HG03064 (cell line): ENCODE measurements at regions not wholly inside any gene's neighbourhood (a gene's known extent, or its start where the extent isn't known, plus 50 kb on each side); places are given as distances from the start of the nearest gene placed in this dataset.
"Not testable (repeated sequence)": the region's sequence is repeated elsewhere in the genome, so short reads cannot be mapped to it uniquely, and the experiment has no call there.

Experiments
- ATAC-seq: cut with Tn5 transposase; IDR thresholded peaks from one replicate; pipeline ENCODE4 v1.9.1; 2021; ENCODE audit warnings: low read depth; ENCODE audit not compliant: unreplicated experiment

DNA sequence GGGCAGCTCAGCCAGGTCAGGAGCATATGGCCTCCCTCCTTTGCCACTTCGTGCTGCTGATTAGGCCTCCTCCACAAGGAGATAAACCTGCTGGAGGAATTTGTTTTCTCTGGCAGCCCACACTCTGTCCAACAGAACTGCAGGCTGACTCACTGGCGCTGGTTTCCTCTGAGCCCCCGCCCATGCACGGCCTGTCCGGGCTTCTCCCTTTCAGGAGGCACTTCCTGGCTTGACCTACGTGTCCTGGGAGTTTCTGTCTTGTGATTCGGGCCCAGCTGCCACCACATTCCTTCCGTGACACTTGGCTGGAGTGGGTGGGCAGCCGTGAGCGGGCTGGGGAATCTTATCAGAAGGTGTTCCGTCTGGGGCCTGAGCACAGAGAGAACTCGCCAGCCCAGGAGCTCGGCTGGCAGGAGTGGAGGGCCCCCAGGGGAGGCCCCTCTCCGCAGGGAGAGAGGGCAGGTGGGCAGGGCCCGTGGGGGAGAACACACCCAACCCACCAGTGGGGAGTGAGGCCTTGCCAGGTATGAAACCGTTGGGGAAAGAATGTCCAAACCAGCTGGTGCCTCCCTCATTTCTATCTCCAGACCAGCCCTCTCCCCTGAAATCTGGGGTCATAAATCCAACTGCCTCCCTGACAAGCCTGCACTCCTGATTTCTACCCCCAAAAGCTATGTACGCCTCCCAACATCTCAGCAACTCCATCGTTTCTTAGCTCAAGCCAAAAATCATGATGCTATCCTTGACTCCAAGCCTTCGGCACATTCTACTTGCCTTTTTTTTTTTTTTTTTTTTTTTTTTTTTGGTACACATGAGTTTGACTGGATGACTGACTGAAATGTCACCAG, 110.6 kb upstream of the MEF2A start:
- no peak for ATAC-seq

DNA sequence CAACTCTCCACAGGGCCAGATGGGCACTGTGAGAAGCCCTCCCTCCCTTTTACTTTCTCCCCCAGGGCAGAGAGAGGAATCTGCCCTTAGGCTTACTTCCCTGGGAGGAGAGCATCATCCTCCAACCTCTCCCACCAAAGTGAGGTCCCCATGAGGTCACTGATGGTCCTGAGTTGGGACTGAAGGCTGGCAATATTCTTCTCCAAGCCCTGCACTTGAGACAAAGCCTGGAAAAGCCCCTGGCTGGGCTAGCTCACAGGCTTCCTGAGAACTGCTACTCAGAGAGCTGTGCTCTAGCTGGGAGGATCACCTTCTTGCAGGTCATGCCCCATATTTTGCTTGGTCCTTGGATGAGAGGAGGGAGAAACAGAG, 110.0 kb upstream of the MEF2A start:
- no peak for ATAC-seq

DNA sequence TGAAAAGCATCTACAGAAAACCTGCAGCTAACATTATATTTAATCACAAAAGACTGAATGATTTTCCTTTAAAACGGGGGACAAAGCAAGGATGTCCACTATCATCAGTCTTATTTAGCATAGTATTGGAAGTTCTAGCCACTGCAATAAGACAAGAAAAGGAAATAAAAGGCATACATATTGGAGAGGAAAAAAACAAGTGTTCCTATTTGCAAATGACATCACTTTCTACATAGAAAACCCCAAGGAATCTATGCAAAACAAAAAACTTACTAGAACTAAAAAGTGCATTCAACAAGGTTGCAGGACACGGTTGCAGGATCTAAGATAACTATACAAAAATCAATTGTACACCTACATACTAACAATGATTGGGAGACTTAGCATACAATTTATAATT, 101.6 kb upstream of the MEF2A start:
- ATAC-seq = no peak

DNA sequence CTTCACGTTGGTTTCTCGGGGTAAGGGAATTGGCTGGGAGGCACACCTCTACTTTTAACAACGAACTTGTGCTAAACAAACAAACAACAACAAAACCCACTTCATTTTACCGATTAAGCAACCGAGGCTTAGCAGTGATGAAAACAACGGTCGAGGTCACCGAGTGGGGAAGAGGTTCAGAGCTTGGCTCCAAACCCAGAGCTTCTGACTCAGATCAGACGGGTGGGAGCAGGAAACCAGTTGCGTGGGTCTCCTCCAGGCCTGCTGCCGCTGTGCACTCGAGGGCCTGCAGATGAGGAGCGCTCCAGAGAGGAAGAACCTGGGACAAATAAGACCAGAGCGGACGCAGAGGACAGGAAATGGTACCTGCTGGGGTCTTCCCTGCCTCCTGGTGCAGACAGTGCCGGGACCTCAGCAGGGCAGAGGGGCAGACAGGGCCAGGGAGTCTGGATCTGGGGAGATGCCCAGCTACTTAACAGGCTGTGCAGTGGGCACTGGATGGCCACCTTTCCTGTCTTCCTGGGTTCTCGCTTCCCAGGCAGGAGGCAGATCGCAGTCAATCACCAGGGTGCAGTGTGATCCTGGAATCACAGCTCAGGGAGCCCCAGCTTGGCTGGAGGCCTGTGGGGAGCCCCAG, 99.0 kb upstream of the MEF2A start:
- no peak for ATAC-seq

DNA sequence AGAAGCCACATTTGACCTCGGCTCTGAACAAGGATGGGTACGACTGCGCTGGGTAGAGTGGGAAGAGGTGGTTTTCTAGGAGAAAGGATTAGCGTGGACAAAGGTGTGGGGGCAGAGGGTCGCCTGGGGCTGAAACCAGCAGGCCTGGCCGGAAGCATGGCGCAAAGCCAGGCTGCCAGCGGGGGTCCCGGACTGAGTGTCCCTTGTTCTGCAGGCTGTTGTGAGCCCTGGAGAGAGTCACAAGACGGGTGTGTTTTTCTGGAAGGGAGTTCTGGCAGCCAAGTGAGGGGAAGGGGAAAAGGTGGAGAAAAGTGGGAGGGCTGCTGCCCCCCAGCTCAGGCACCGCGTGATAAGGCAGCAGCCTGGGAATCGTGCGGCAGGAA, 98.5 kb upstream of the MEF2A start:
- no peak for ATAC-seq

DNA sequence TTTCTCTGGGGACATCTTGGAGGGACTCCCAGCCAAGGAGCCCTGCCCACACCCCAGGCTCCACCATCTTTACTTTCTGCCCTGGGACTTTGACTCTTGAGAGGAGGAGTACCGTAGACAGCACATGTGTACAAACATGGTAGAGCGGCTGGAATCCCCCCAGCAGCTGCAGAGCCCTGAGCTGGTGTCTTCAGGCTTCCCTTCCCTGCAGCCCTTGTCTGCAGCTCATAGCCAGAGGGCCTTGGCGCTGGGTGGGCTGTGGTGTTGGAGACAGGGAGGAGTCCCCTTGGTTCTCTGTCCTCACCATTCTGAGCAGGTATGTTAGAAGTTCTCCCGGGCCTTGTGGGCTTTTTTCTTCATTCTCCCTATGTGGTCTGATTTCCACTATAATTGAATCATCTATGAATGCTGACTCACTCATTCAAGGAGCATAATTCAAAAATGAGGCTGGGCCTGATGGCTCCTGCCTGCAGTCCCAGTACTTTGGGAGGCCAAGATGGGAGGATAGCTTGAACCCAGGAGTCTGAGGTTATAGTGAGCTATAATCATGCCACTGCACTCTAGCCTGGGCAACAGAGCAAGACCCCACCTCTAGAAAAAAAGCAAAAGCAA, 97.8 kb upstream of the MEF2A start:
- no peak for ATAC-seq

DNA sequence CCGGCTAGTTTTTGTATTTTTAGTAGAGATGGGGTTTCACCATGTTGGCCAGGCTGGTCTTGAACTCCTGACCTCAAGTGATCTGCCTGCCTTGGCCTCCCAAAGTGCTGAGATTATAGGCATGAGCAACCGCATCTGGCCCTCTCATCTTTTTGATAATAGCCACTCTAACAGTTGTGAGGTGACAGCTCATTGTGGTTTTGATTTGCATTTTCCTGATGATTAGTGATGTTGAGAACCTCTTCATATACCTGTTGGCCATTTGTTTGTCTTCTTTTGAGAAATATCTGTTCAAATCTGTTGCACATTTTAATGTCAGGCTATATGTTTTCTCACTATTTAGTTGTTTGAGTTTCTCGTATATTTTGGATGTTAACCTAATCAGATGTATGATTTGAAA, 95.6 kb upstream of the MEF2A start:
- ATAC-seq = not testable (repeated sequence)

DNA sequence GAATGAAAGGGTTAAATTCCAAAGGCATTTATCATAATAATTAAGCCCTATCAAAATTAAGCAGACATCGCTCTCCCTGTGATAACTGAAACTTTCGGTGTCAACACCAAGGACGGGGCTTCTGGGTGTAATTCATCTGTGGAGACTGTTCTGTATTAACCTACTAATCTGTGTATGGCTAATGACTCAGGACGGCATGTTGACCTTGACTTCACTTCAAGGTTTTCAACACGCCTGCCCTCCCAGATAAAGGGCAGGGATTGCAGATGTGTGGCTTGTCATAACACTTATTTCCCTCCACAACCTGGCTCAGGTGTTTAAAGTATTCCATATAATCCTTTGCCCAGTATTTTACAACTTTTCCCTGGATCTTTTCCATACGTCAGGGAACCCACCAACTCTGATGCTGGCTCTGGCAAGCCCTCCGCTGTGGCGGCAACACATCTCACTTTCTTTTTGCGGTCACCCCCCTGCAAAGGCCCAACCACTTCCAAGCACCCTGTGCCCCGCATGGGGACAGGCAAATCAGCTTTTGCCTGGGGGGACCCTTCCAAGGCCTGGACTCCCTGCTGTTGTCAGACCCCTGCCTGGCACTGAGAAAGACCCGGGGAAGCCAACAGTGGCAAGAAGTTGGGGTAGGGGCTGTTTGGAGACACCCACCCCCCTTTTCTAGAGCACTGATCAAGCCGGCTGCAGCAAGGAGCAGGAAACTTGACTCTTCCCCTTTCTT, 93.2 kb upstream of the MEF2A start:
- no peak for ATAC-seq

DNA sequence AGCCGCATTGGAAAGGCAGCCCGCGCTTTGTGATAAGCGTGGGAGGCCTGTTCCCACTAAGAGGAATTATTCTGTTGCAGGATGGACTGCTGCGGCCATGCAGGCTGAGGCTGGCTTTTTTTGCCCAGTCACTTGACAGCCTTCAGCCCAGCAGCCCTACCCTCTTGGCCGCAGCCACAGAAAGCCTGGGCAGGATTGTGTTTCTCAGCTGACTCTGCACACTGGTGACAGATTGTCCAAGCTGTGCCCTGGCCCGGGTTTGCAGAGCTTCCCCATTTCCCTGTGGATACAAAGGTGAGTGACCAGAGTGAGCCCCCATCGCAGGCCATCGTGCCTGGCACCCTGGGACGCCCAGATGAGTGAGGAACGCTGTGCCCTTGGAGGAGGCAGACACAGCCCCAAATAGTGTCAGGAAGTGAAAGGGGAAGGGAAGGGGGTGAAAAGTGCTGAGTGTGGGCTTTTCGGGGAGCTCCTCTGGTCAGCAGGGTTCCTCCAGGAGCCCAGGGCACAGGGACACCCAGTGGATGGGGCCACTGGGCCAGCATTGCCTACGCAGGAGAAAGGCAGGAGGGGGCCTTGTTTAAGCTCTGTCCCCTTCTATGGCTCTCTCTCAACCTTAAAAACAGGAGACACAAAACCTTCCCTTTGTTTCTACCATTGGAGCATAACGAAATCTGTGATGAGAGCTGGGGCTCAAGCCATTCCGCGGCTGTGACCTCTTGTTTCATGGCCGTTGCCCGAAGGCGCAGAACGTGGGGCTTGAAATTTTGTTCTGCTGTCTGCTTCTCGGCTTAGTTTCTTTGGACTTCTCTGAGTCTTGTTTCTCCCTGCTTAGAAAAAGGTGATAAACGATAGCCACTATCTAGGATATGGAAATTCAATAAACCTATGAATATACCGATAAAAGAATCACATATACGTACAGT, 91.5 kb upstream of the MEF2A start:
- no peak for ATAC-seq

DNA sequence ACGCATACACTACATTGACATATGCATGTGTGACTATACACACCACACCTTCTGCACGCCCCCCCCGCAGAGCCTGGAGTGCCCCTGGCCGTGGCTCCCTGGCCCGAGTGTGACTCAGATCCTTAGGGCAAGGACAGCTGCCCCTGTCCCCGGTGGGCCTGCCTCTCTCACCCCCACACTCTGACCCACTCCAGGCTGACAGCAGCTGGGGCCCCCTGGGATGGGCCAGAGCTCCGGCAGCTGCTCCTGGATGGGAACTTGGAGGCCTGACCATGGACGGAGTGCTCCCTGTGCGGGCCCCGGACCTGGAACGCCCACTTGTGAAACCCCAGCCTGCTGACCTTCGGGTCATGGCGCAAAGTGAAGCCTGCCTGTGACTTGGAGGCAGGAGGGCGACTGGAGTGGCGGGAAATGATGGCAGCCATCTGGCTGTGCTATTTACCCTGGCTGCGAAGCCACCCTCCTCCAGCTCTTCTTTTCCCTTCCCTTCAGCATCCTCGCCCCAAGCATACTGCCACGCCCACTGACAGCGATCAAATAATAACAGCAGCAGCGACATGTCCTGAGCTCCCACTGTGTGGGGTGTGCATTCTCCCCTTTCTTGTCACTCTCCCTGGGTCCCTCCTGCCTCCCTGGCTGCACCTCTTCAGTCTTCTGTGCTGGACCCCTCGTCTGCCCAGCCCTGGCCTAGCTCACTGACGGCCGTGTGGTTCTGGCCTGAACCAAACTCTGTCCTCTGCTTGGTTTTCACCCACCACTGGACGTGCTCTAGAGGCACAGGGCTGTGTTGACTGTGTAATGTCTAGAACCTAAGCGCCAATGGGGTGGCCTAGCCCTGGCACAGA, 90.7 kb upstream of the MEF2A start:
- no peak for ATAC-seq

DNA sequence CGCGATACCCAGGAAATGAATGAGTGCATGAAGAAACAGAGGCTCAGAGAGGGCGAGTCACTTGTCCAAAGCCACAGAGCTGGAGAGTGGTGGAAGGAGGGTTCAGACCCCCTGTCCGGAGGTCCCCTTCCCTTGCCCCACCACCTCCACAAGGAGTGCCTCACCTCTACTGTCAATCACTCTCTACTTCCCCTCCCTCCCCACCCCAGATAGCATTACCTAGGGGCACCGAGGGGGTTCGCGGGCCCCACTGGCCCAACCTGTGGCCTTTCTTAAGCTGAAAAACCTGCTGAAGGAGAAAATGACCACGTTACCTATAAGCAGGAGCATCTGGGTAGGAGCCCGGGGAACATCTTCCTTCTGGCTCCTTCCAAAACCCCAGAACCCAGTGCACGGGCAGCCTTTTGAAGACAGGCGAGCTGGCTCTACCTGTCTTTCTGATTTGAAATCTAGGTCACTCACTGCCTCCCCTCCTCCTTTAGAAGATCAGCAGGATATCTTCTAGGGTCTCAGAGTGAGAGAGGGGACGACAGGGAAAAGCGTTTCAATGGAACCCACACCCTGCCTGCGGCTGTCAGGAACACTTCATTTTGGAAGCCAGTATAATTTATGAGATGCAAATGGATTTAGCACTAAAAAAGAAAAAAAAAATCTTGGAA, 89.9 kb upstream of the MEF2A start:
- ATAC-seq = no peak

DNA sequence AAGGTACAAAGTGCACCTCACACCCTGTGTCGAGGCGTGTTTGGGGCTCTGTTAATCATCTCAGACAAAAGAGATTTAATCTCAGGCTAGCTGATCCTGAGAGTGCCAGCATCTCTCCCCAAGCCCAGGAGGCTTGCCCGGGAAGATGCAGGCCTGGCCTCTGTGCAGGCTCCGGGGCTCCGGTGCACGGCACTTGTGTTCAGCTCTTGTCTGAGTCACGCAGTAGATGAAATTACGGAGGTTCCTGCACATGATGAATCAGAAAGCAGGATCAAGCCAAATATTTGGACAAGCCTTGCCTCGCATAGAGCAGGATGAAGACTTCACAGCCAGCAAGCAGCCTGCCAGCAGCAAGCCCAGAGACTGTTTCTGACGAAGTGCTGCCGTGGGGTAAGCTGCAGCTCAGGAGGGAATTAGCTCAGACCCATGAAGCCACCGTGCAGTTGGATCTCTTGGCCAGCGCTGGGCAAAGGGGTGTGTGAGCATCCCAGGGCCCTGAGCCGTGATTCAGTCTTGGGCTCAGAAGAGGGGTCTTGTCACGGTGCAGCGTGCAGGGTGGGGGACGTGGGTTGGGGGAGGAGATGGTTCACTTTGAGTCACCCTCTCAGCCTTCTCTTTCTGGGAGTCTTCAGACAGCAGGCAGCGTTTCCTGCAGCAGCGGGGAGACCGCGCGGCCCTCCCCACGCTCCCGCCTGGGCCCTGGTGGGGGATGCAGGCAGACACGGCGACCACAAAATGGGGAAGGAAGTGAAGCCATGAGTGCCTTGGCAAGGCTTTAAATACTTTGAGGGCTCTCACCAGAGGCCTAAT, 89.2 kb upstream of the MEF2A start:
- ATAC-seq = no peak

DNA sequence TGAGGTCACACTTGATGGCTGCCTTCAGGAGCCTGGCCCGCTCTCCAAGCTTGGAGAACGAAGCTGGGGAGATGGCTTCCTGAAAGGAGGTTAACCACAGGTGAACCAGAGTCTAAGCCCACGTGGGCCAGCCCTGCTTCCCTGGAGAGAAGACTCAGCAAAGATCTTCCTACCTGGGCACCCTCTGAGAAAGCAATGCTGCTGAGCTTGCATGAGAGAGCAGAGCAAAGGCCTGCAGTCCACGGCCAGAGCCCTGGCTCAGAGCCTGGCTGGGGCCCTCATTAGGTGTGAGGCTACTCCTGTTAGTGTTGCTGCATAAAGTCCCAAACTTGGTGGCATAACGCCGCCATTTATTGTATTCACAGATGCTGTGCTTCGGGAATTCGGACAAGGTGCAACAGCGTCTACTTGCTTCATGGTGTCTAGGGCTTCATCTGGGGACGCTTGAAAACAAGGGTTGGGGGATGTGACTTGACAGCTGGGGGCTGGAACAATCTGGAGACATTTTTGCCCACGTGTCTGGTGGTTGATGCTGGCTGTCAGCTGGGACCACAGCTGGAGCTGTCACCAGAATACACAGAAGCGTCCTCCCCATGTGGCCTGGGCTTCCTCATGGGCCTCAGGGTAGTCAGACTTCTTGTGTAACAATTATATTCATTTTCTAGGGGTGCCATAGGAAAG, 87.9 kb upstream of the MEF2A start:
- ATAC-seq = no peak

DNA sequence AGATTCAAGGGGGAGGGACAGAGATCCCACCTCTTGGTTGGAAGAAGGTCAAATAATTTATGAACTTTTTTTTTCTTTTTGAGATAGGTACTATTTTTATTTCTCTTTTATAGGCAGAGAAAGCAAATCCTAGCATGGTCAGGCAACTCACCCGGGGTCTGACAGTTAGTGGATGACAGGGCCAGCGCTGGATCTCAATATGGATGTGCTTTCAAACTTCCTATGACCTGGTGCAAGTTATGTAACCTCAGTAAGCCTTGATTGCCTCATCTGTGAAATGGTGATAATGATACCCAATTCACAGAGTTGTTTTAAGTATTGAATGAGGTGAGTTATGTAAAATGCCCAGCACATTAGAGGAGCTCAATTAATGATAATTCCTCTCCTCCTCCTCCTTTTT, 86.8 kb upstream of the MEF2A start:
- no peak for ATAC-seq

DNA sequence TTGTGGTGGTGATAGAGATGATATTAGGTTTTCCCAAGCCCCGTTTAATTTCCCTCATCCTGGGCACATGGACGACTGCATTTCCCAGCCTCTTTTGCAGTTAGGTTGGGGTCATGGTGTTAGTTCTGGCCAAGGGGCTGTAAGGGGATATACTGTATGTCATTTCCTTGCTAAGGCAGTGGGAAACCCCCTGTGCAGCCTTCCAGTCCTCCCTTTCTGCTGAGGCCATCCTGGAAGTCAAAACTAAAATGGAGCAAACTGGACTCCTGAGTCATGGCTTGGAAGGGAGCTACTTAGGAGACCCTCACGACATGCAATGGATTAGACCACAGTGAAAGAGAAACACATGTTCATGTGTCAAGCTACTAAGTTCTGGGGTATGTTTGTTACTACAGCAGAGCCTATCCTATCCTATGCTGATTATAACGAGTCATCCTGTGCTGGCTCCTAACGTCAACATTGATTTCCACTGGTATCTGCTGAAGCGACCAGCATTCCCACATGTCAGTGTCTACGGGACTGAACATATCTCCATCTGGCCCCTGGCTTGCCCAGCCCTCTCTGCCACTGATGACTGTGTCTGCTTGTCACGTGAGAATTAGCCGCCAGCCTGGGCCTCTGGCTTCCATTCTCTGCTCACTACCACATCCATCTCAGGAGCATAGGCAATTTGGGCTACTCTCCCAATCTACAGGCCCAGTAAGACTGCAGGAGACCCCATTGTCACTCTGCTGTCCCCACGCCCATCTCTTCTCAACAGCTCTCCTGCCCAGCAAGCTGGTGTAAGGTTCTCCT, 85.6 kb upstream of the MEF2A start:
- ATAC-seq = no peak

DNA sequence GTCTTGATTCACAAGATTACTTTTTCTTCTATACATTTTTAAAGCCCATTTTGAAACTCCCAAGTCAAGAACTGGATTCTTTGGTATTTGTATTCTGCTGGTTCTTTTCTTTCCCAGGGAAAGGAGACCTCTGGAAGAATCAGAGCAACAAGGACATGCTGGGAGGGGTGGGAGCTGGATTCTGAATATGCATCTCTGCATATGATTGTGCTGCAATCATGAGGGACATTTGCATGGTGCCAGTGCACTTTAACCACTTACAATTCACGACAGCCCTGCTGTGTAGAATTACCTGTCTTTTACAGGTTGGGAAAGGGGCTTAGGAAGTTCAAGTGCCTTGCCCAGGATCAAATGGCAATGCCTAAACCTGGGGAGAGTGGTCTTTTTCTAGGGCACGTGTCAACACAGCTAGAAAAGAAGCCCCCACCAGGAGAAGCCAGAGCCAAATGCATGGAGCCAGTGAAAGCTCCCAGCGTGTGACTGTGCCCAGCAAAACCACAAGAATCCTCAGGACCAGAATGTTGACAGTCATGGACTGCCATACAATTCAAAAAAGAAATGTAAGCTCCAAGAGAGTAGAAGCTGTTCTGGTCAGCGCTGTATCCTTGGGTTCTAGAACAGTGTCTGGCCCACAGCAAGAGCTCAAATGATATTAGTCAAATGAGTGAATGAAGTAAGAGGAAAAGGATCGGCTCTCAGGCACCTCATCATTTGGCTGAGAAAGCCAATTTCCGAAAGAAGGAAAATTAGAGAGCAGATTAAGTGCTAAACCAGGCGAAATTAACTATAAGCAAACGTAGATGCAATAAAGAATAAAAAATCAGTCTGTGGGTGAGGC, 84.5 kb upstream of the MEF2A start:
- ATAC-seq = no peak
